ENCODE measurements at regions not wholly inside any gene's neighbourhood (a gene's known extent, or its start where the extent isn't known, plus 50 kb on each side); places are given as distances from the start of the nearest gene placed in this dataset.

DNA sequence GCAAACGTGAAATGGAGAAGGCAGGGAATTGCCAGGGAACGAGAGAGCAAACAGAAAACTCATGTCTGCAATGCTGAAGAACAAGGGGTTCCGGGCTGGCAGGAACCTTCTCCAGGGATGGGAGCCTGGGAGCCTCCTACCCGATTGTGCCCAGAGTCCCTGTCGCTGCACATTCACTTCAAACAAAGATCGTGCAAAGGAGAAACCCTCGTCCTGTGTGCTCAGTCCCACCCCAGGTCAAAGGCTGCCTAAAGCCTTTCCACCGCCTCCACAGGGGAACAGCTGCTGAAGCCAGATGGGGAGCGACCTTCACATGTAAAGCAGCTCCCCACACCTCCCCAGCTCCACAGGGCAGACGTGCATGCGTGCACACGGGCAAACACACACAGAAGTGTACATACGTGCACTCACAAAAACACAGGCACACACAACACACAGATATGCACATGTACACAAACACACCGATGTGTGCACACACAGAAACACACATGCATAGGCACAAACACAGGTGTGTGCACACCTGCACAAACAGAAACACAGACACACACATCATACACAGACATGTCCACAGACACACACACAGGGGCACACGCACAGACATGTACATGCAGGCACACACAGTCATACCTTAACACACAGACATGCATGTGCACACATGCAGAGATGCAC is 460.1 kb upstream of the SALL3 start:
- Histone ChIP-seq H4K20me1 (ENCODE audit: insufficient read depth, low read length) (no peaks in the 10 kb centered on the region), H3K79me2 (ENCODE audit: insufficient read depth, low read length) (no peaks in the 10 kb centered on the region), H3K36me3 (replicated peaks in 1 of 2; ENCODE audit: control insufficient read depth in 1 of 2, insufficient read depth in 2 of 2, low read length in 2 of 2) (no peaks in the 10 kb centered on the region), H3K9ac (ENCODE audit: insufficient read depth, low read depth, low read length) (no peak overlapping the region), H3K27ac (ENCODE audit: extremely low read length, insufficient read depth, low read length) (no peak overlapping the region), H3K4me3 (replicated peaks in 1 of 3; ENCODE audit: insufficient read depth in 1 of 3, low read depth in 2 of 3, low read length in 3 of 3) (no peak overlapping the region), H3K4me1 (ENCODE audit: insufficient read depth, low read length) (no peaks in the 10 kb centered on the region), H3K9me3 (ENCODE audit: low read length) (no peaks in the 10 kb centered on the region), H3K4me2 (ENCODE audit: low read depth, low read length) (no peak overlapping the region), H2AFZ (ENCODE audit: low read length) (no peak overlapping the region), H3K27me3 (ENCODE audit: control insufficient read depth in 1 of 2, insufficient read depth in 2 of 2, low read length in 2 of 2) (peaks cover 3 to 11% of the 10 kb centered on the region in 2 experiments; a peak in 4 of 5 replicates)
- no peak for ATAC-seq
- WGBS (ENCODE audit: low lambda C conversion rate): 11% methylated on average over 14 of the region's 15 CpGs
- BruUV-seq (replicated peaks): no TSS peak
- ChIA-PET CTCF (ENCODE audit: low intra/inter-chr PET ratio, low total read pairs) (no interaction called here), POLR2A (no interaction called here)
- in situ Hi-C loops (cut with HindIII; ENCODE audit: extremely low pct_ligation_motif_present, low pct_unique_long_range_greater_than_20kb) (no loop called here), intact Hi-C loops (cut with micrococcal nuclease; ENCODE audit: unreplicated experiment) (no loop called here)
- DNase-seq (ENCODE audit: low spot score): no peak
- TF ChIP-seq MNT (IDR thresholded peaks at IDR 0.05) (peak; percentile 94), ZNF788 (CRISPR knock-in tag; IDR thresholded peaks at IDR 0.05; ENCODE audit: borderline replicate concordance) (no peak)
- no peak for FAIRE-seq

GRCh38 chr18:78521136-78521535 is 458.5 kb upstream of the SALL3 start:
- DNase-seq (ENCODE audit: low spot score): no peak
- peaks cover 3 to 17% of the 10 kb centered on the region in 2 experiments; a peak in 4 of 5 replicates for H3K27me3 ChIP-seq (ENCODE audit: control insufficient read depth in 1 of 2, insufficient read depth in 2 of 2, low read length in 2 of 2)
- no TSS peak for BruUV-seq (replicated peaks)
- H2AFZ ChIP-seq (ENCODE audit: low read length): no peak overlapping the region
- no peak overlapping the region for H3K4me3 ChIP-seq (replicated peaks in 1 of 3; ENCODE audit: insufficient read depth in 1 of 3, low read depth in 2 of 3, low read length in 3 of 3)
- no peak overlapping the region for H3K9ac ChIP-seq (ENCODE audit: insufficient read depth, low read depth, low read length)
- 16% methylated on average over 6 of the region's 11 CpGs for WGBS (ENCODE audit: low lambda C conversion rate)
- POLR2A ChIA-PET: no interaction called here
- no peak overlapping the region for H3K4me2 ChIP-seq (ENCODE audit: low read depth, low read length)
- H3K36me3 ChIP-seq (replicated peaks in 1 of 2; ENCODE audit: control insufficient read depth in 1 of 2, insufficient read depth in 2 of 2, low read length in 2 of 2): no peaks in the 10 kb centered on the region
- no peak overlapping the region for H3K27ac ChIP-seq (ENCODE audit: extremely low read length, insufficient read depth, low read length)
- intact Hi-C loops (cut with micrococcal nuclease; ENCODE audit: unreplicated experiment) (no loop called here), in situ Hi-C loops (cut with HindIII; ENCODE audit: extremely low pct_ligation_motif_present, low pct_unique_long_range_greater_than_20kb) (no loop called here)
- H3K79me2 ChIP-seq (ENCODE audit: insufficient read depth, low read length): no peaks in the 10 kb centered on the region
- CTCF ChIA-PET (ENCODE audit: low intra/inter-chr PET ratio, low total read pairs): no interaction called here
- H3K9me3 ChIP-seq (ENCODE audit: low read length): no peaks in the 10 kb centered on the region
- ATAC-seq: no peak
- FAIRE-seq: no peak
- no peaks in the 10 kb centered on the region for H3K4me1 ChIP-seq (ENCODE audit: insufficient read depth, low read length)
- no peaks in the 10 kb centered on the region for H4K20me1 ChIP-seq (ENCODE audit: insufficient read depth, low read length)
- TF ChIP-seq GLI4 (CRISPR knock-in tag; IDR thresholded peaks at IDR 0.05; ENCODE audit: borderline replicate concordance) (no peak), HIVEP1 (CRISPR knock-in tag; IDR thresholded peaks at IDR 0.05) (no peak), EHMT2 (IDR thresholded peaks at IDR 0.05; ENCODE audit: borderline replicate concordance, low read depth, low read length) (no peak), ZNF160 (CRISPR knock-in tag; IDR thresholded peaks at IDR 0.05) (no peak), ZBTB8A (CRISPR knock-in tag; IDR thresholded peaks at IDR 0.05; ENCODE audit: borderline replicate concordance, low read depth) (no peak), MXD3 (CRISPR knock-in tag; IDR thresholded peaks at IDR 0.05) (no peak), DNMT1 (CRISPR knock-in tag; IDR thresholded peaks at IDR 0.05) (no peak), MYNN (CRISPR knock-in tag; IDR thresholded peaks at IDR 0.05; ENCODE audit: low read depth) (no peak), PHF8 (CRISPR knock-in tag; IDR thresholded peaks at IDR 0.05) (no peak)
- TF ChIP-seq, protein P1, sequence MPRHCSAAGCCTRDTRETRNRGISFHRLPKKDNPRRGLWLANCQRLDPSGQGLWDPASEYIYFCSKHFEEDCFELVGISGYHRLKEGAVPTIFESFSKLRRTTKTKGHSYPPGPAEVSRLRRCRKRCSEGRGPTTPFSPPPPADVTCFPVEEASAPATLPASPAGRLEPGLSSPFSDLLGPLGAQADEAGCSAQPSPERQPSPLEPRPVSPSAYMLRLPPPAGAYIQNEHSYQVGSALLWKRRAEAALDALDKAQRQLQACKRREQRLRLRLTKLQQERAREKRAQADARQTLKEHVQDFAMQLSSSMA (CRISPR knock-in tag; IDR thresholded peaks at IDR 0.05): no peak

Data from HepG2 (cell line).